Uterus (tissue), 3 donors: ENCODE measurements at regions not wholly inside any gene's neighbourhood (a gene's known extent, or its start where the extent isn't known, plus 50 kb on each side); places are given as distances from the start of the nearest gene placed in this dataset.

Source experiments
- DNase-seq, 2 donors: peaks; one replicate each; pipeline ENCODE4 v3.0.0-alpha.2; 2019 to 2020
- H3K27ac ChIP-seq, 2 donors: fragments of 200-600 bp; sonication (generic); 1 replicate in 1 of 2; 2 replicates in 1 of 2; pipeline ENCODE4 v1.5.1; 2016 to 2018
- H3K27me3 ChIP-seq, 2 donors: fragments of 200-600 bp; sonication (generic); one replicate each; pipeline ENCODE4 v1.5.1; 2018 to 2019; ENCODE audit warnings: control low read depth in 1 of 2
- H3K36me3 ChIP-seq, 2 donors: fragments of 200-600 bp; sonication (generic); one replicate each; pipeline ENCODE4 v1.5.1; 2019; ENCODE audit warnings: control low read depth in 1 of 2
- H3K4me1 ChIP-seq, 2 donors: fragments of 200-600 bp; sonication (generic); one replicate each; pipeline ENCODE4 v1.5.1; 2018 to 2019; ENCODE audit warnings: control low read depth in 1 of 2
- H3K4me3 ChIP-seq, 2 donors: fragments of 200-600 bp; sonication (generic); 1 replicate in 1 of 2; 2 replicates in 1 of 2; pipeline ENCODE4 v1.5.1; 2018 to 2019; ENCODE audit warnings: mild to moderate bottlenecking in 1 of 2
- H3K9me3 ChIP-seq, 2 donors: fragments of 200-600 bp; sonication (generic); one replicate each; pipeline ENCODE4 v1.5.1; 2019; ENCODE audit warnings: control low read depth in 1 of 2
- CTCF ChIP-seq, 4 experiments: fragments of 200-600 bp in 2 of 4; fragments of 450-650 bp in 2 of 4; sonication (generic) in 2 of 4; IDR thresholded peaks; one replicate each; pipeline ENCODE4 v1.5.1; 2016 to 2019; ENCODE audit warnings: antibody characterized with exemption in 4 of 4, mild to moderate bottlenecking in 2 of 4, moderate library complexity in 1 of 4
- POLR2A ChIP-seq, 2 donors: fragments of 450-650 bp; IDR thresholded peaks; one replicate each; pipeline ENCODE4 v1.6.1; 2016; ENCODE audit warnings: antibody characterized with exemption in 2 of 2, mild to moderate bottlenecking in 1 of 2, moderate library complexity in 1 of 2
- intact Hi-C: fragments of 100-400 bp; cut with DNase I; formaldehyde crosslinking; loops from one replicate; pipeline ENCODE4 v1.15.1; 2023; ENCODE audit warnings: low total_unique reads
- donor health status: DM: yes; HTN: yes; CAD: no.

- H3K4me3 ChIP-seq = no peak overlapping the region
- no peak for DNase-seq
- TF ChIP-seq POLR2A (IDR thresholded peaks at IDR 0.05) = no peak
- no peak for TF ChIP-seq CTCF (IDR thresholded peaks at IDR 0.05)
- H3K9me3 ChIP-seq = no peaks in the 10 kb centered on the region
- intact Hi-C loops = no loop called here
- H3K27me3 ChIP-seq = no peaks in the 10 kb centered on the region
- H3K27ac ChIP-seq = no peak overlapping the region
- no peaks in the 10 kb centered on the region for H3K4me1 ChIP-seq
- H3K36me3 ChIP-seq = no peaks in the 10 kb centered on the region
Observed at GRCh38 chr4:83858131-83858530, 322.2 kb downstream of the GPAT3 start.

DNA sequence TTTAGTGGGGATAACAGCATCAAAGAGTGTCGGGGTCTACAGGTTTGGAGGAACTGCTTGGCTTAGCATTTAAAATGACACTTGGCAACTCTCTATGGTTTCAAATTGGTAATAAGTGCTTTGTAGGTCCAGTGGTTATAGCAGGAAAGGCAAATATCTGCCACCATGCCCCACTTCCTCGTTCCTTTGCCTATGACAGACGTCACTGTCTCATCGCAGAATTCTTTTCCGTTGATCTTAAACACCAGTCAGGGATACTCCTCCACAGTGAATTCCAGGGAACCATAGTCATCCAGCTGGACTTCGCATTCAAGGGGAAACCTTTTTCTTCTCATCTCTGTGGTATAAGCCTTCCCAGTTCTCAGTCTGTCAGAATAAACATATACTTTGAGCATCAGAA is 319.1 kb downstream of the GPAT3 start:
- no peak for TF ChIP-seq POLR2A (IDR thresholded peaks at IDR 0.05)
- no peak for TF ChIP-seq CTCF (IDR thresholded peaks at IDR 0.05)
- no peaks in the 10 kb centered on the region for H3K9me3 ChIP-seq
- H3K27ac ChIP-seq = no peak overlapping the region
- intact Hi-C loops = no loop called here
- H3K36me3 ChIP-seq = no peaks in the 10 kb centered on the region
- no peaks in the 10 kb centered on the region for H3K27me3 ChIP-seq
- DNase-seq = no peak
- no peak overlapping the region for H3K4me3 ChIP-seq
- no peaks in the 10 kb centered on the region for H3K4me1 ChIP-seq

- Histone ChIP-seq H3K4me3 (no peak overlapping the region), H3K9me3 (no peaks in the 10 kb centered on the region), H3K27ac (no peak overlapping the region), H3K4me1 (no peaks in the 10 kb centered on the region), H3K36me3 (no peaks in the 10 kb centered on the region), H3K27me3 (peaks cover 0 to 4% of the 10 kb centered on the region in 2 donors)
- intact Hi-C loops = no loop called here
- DNase-seq = no peak
- TF ChIP-seq POLR2A (IDR thresholded peaks at IDR 0.05) (no peak), CTCF (IDR thresholded peaks at IDR 0.05) (no peak)
Observed at GRCh38 chr4:83852085-83852451, 316.2 kb downstream of the GPAT3 start.

DNA sequence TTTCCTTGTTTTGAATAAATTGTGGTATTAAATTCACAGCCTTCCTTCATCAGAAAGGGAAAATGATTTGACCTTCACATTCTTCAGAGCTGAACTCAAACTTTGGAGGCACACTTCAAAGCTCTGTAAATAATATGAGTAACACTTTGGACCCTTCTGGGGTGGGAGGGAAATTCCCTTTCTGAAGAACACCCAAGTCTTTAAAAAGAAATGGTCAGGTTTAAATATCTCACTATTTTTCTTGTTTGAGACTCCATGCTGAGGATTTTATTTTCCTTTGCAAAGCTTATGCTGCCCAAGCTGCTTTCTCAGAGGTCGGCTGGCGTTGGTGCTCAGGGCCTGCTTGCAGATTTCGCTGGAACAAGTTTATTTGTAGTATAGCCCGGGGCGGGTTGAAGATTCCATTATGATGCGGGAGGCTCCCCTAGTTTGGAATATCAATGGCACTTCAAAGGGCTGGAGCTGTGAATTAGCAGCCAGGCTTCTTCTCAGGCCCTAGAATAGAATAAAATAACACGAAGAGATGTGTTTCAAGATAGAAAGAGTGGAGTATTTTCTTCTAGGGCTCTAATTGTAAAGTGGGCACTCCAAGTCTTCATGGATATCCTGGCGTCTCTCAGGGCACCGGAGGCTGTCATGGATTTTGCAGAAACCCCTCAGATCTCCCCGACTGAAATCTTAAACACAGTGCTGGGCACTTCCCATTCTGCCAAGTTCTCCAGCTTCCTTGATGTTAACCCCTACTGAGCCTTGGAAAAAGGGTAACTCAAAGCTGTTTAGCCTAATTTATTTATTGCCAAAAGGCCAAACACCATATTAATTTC is 315.6 kb downstream of the GPAT3 start:
- TF ChIP-seq POLR2A (IDR thresholded peaks at IDR 0.05) = no peak
- TF ChIP-seq CTCF (IDR thresholded peaks at IDR 0.05) = no peak
- H3K9me3 ChIP-seq = no peaks in the 10 kb centered on the region
- H3K27ac ChIP-seq = no peak overlapping the region
- peaks cover 0 to 4% of the 10 kb centered on the region in 2 donors for H3K27me3 ChIP-seq
- DNase-seq = no peak
- no peaks in the 10 kb centered on the region for H3K36me3 ChIP-seq
- intact Hi-C loops = no loop called here
- H3K4me3 ChIP-seq = no peak overlapping the region
- H3K4me1 ChIP-seq = no peaks in the 10 kb centered on the region

- H3K27me3 ChIP-seq = peaks cover 0 to 4% of the 10 kb centered on the region in 2 donors
- no peak overlapping the region for H3K4me3 ChIP-seq
- no peaks in the 10 kb centered on the region for H3K36me3 ChIP-seq
- intact Hi-C loops = no loop called here
- no peak for TF ChIP-seq CTCF (IDR thresholded peaks at IDR 0.05)
- TF ChIP-seq POLR2A (IDR thresholded peaks at IDR 0.05) = no peak
- no peaks in the 10 kb centered on the region for H3K9me3 ChIP-seq
- no peaks in the 10 kb centered on the region for H3K4me1 ChIP-seq
- no peak for DNase-seq
- H3K27ac ChIP-seq = no peak overlapping the region
Observed at GRCh38 chr4:83850435-83850834, 314.5 kb downstream of the GPAT3 start.
